Mucosa of descending colon (tissue), 3 donors: ENCODE measurements at regions not wholly inside any gene's neighbourhood (a gene's known extent, or its start where the extent isn't known, plus 50 kb on each side); places are given as distances from the start of the nearest gene placed in this dataset.

ENCODE experiments used
- ATAC-seq: fragments of 200-7000 bp; cut with Tn5 transposase; one replicate; pipeline ENCODE4 v1.9.1; 2020; ENCODE audit warnings: mild to moderate bottlenecking, moderate library complexity
- DNase-seq, 3 donors: peaks; one replicate each; pipeline ENCODE4 v3.0.0-alpha.2; 2020
- H3K36me3 ChIP-seq: fragments of 200-600 bp; one replicate; pipeline ENCODE4 v1.8.0; 2021; ENCODE audit warnings: low read depth, mild to moderate bottlenecking
- H3K4me1 ChIP-seq: fragments of 200-600 bp; one replicate; pipeline ENCODE4 v1.8.0; 2021; ENCODE audit warnings: low read depth, mild to moderate bottlenecking
- H3K4me3 ChIP-seq: fragments of 200-600 bp; one replicate; pipeline ENCODE4 v1.8.0; 2021; ENCODE audit warnings: mild to moderate bottlenecking
- H3K9me3 ChIP-seq: fragments of 200-600 bp; one replicate; pipeline ENCODE4 v1.8.0; 2021; ENCODE audit warnings: mild to moderate bottlenecking
- CTCF ChIP-seq: fragments of 200-600 bp; IDR thresholded peaks from one replicate; pipeline ENCODE4 v1.8.0; 2022; ENCODE audit warnings: antibody characterized with exemption, mild to moderate bottlenecking
- intact Hi-C, 2 donors: fragments of 100-400 bp; cut with DNase I in 1 of 2; cut with micrococcal nuclease in 1 of 2; formaldehyde crosslinking; loops; one replicate each; pipeline versions ENCODE4 v1.11.0 to v1.11.1; 2022; cut with DNase I, micrococcal nuclease
- donor health status: DM: no; HTN: no; CAD: no; lungs with moderate emphysema.
- donor health status: DM: no; HTN: no; CAD: no.
- donor health status: DM: no; HTN: yes; CAD: no.

GRCh38 chr16:47924950-47925349, 230.8 kb downstream of the ABCC12 start:
- intact Hi-C loops, result no loop called here
- DNase-seq (no peak), ATAC-seq (no peak)
- Histone ChIP-seq H3K4me1 (no peaks in the 10 kb centered on the region), H3K36me3 (no peaks in the 10 kb centered on the region), H3K4me3 (no peak overlapping the region), H3K9me3 (no peaks in the 10 kb centered on the region)
- no peak for TF ChIP-seq CTCF

- H3K4me3 ChIP-seq, result no peak overlapping the region
- H3K4me1 ChIP-seq, result no peaks in the 10 kb centered on the region
- H3K9me3 ChIP-seq, result no peaks in the 10 kb centered on the region
- DNase-seq, result no peak
- TF ChIP-seq CTCF, result no peak
- H3K36me3 ChIP-seq, result no peaks in the 10 kb centered on the region
- intact Hi-C loops, result no loop called here
- no peak for ATAC-seq
Observed at GRCh38 chr16:47921535-47921934, 234.3 kb downstream of the ABCC12 start.

- Histone ChIP-seq H3K36me3 (no peaks in the 10 kb centered on the region), H3K4me3 (no peak overlapping the region), H3K4me1 (no peaks in the 10 kb centered on the region), H3K9me3 (no peaks in the 10 kb centered on the region)
- intact Hi-C loops, result no loop called here
- peak in 1 of 3 donors; percentile 2 for DNase-seq
- no peak for TF ChIP-seq CTCF
- ATAC-seq, result no peak
Observed at GRCh38 chr16:47920709-47921108, 235.1 kb downstream of the ABCC12 start.

- H3K36me3 ChIP-seq, result no peaks in the 10 kb centered on the region
- DNase-seq (no peak), ATAC-seq (no peak)
- TF ChIP-seq CTCF, result no peak
- no peaks in the 10 kb centered on the region for H3K9me3 ChIP-seq
- H3K4me3 ChIP-seq, result no peak overlapping the region
- intact Hi-C loops, result no loop called here
- no peaks in the 10 kb centered on the region for H3K4me1 ChIP-seq
Observed at GRCh38 chr16:47917118-47917517, 238.7 kb downstream of the ABCC12 start.

- Histone ChIP-seq H3K4me1 (no peaks in the 10 kb centered on the region), H3K9me3 (no peaks in the 10 kb centered on the region), H3K4me3 (no peak overlapping the region), H3K36me3 (no peaks in the 10 kb centered on the region)
- no peak for ATAC-seq
- DNase-seq, result no peak
- intact Hi-C loops, result no loop called here
- no peak for TF ChIP-seq CTCF
Observed at GRCh38 chr16:47916266-47916665, 239.5 kb downstream of the ABCC12 start.

- DNase-seq (no peak), ATAC-seq (no peak)
- H3K36me3 ChIP-seq, result no peaks in the 10 kb centered on the region
- TF ChIP-seq CTCF, result no peak
- intact Hi-C loops, result no loop called here
- peaks cover 7% of the 10 kb centered on the region for H3K9me3 ChIP-seq
- no peak overlapping the region for H3K4me3 ChIP-seq
- H3K4me1 ChIP-seq, result no peaks in the 10 kb centered on the region
Observed at GRCh38 chr16:47907109-47907508, 248.7 kb downstream of the ABCC12 start.
